GM21786 (cell line): ENCODE measurements at regions not wholly inside any gene's neighbourhood (a gene's known extent, or its start where the extent isn't known, plus 50 kb on each side); places are given as distances from the start of the nearest gene placed in this dataset.

Source experiments
- ATAC-seq: cut with Tn5 transposase; IDR thresholded peaks from one replicate; pipeline ENCODE4 v1.9.1; 2021; ENCODE audit not compliant: unreplicated experiment

DNA sequence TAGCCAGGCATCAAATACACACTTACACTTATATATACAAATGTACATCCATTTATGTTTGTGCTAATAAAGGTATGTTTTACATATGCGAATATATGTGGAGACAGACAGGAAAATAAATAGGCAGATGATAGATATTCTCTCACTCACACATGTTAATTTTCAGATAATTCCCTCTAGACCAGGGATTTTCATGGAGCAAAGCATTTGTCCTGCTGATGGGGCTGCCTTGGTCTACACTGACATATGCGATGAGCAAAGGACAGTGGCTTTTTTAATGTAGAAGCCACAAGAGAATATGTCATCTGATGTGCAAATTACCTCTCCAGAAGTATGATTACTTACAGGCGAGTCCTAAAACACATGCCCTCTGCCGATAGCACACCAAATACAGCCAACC lies 224.5 kb downstream of the VEGFC start:
- ATAC-seq, result no peak

DNA sequence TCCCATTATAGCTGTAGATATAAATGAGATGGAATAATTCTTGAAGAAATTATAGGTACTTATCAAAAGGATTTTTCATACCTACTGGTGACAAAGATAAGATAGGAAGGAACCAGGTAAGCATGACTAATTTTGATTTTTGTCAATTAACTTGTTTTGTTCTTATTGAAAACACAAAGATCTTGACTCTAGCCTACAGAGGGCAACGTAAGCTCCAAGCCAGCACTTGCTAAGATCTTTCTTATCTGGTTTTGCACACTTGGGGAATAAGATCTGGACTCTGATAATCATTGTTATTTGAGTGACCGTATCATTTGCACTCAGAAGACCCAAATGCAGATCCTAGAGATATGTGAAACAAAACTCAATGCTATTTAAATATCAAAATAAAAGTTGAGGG lies 223.4 kb downstream of the VEGFC start:
- ATAC-seq, result no peak

- ATAC-seq, result no peak
These were observed 221.5 kb downstream of the VEGFC start for GRCh38 chr4:176571206-176571605.

DNA sequence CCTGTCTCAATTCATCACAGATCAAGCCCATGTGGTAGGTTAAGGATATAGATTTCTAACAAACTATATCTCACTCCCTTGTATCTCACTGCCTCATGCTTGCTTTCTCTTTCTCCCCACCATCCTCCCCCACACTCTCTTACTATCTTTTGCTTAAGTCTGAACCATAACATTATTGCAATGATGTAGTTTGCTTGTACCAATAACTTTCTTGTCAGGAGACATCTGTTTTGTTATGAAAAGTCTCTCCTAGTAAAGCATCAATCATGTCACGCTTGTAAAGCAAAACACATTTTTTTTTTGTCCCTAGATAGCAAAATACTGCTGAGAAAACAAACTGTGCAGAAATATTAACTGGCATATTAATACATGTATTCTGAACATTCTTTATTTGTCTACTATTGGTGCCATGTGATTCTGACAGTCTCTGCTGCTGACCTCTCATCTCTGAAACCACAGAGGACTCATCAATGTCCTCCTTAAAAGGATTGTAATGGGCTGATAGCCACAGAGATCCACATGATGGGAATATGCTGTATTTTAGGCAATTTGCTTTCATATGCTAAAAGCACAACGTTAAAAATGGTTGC lies 217.5 kb downstream of the VEGFC start:
- no peak for ATAC-seq

DNA sequence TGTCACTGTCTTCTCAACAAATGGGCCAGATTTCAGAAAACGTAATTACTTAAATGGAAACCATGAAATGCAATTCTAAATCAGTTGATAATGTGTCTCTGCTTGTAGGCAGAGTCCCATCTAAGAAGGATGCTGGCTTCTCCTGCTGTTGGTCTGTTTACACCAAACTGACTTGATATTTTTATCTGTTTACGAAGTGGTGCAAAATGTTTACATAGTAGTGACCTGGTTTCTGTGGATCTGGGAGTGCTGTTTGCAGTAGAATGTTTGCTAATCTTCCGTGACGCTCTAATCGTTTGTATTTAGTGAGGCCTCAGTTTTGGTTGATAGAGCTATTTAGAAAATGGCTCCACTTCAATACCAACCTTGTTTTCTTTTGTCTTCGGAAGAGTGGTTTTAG lies 213.5 kb downstream of the VEGFC start:
- no peak for ATAC-seq

- ATAC-seq, result no peak
These were observed 209.4 kb downstream of the VEGFC start for GRCh38 chr4:176583278-176583677.

GRCh38 chr4:176584031-176584606 lies 208.6 kb downstream of the VEGFC start:
- no peak for ATAC-seq

GRCh38 chr4:176587920-176588319 lies 204.8 kb downstream of the VEGFC start:
- no peak for ATAC-seq

GRCh38 chr4:176588436-176588835 lies 204.3 kb downstream of the VEGFC start:
- ATAC-seq, result no peak

GRCh38 chr4:176592976-176593670 lies 199.6 kb downstream of the VEGFC start:
- ATAC-seq, result no peak

DNA sequence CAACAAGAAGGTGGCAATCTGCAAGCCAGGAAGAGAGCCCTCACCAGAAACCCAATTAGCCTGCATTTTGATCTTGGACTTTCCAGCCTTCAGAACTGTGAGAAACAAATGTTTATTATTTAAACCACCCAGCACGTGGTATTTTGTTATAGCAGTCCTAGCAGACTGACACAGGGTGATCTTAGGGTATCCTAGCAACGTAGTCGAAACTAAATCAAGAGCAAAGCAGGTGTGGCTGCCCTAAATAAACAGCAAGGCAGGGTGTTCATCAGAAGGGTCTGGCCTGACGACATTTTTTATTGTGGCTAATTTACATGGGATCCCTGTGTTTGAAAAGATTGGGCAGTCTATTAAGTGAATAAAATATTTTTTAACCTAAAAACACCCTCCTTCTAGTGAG lies 198.8 kb downstream of the VEGFC start:
- ATAC-seq, result no peak

DNA sequence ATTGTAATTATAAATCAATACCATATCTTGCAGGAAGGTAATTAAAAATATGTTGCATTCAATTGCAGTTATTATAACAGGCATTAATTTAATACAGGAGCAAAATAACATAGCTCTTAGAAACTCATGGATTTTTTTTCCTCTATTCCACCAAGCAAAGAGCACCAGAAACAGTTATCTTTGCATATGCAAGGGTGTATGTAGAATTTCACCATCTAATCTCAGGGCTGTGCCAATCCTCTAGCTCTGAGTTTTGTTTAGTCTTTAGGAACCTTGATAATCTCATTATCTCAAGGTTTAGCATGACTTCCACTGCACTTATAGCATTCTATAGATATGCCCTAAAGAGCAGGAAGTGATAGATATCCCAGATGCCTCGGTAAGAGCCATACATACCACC lies 197.5 kb downstream of the VEGFC start:
- ATAC-seq, result no peak

- ATAC-seq, result no peak
These were observed 191.6 kb downstream of the VEGFC start for GRCh38 chr4:176601124-176601523.

DNA sequence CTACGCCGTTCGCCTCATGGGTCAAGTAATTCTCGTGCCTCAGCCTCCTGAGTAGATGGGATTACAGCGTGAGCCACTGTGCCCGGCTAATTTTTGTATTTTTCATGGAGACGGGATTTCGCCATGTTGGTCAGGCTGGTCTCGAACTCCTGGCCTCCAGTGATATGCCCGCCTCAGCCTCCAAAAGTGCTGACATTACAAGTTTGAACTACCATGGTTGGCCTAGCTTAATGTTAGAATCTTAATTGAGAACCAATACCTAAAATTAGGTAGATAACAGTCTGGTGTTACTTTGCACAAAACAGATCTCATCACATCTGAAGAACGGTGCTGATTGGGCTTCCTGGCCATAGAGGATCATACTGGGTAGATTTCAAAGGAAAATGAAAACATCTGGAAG lies 184.9 kb downstream of the VEGFC start:
- ATAC-seq, result no peak

DNA sequence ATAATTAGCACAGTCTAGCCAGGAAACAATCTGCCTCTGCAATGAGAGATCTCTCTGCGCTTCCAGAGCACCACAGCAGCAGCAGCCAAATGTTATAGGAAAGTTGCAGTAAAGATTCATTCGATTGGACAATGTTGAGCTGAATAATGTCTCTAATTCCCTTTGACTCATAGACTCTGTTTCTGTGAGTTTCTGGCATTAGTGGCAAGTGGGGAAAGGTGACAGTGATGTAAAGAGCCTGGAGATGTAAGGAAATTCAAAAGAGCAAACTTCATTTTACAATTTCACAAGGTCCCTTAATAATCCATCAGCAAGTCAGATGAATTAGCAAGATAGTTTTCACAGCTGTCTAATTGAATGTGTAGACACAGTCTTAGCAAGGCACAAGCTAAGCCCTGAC lies 184.4 kb downstream of the VEGFC start:
- ATAC-seq, result no peak

DNA sequence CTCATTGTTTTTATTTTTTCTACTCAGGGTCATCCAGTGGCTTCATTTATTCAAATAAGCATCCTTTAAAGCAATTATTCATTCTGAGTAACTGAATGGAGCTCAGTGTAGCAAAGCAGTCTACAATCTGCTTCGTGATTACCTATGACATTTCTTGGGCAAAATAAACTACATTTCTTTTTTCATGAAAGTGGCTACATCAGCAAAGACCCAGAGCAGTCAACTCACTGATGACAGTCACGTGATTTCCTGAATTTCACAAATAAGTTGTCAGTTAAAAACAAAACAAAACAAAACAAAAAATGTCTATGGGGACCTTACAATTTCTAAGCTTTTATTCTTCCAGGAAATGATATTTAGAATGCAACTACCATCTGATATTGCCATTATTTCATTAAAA lies 182.1 kb downstream of the VEGFC start:
- ATAC-seq, result no peak

DNA sequence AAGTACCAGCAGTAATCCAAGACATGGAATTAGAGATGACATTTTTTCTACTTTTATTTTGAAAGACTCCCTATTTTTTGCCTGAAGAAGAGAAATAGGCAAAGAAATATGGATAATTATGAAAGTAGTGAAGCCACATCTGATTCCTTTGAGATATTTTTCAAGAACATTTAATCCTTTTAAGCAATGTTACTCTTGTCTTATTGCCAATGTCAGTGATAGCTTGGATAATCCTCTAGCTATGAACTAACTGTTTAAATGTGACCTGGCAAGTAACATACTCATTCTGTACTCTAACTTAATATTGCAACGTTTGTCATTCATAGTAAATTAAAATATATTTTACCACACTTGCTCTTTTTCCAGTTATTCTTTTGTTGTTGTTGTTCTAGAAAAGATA lies 181.3 kb downstream of the VEGFC start:
- no peak for ATAC-seq

GRCh38 chr4:176611951-176612350 lies 180.8 kb downstream of the VEGFC start:
- ATAC-seq, result no peak

- ATAC-seq, result no peak
These were observed 177.9 kb downstream of the VEGFC start for GRCh38 chr4:176614793-176615192.

GRCh38 chr4:176616151-176616550 lies 176.6 kb downstream of the VEGFC start:
- ATAC-seq, result no peak

GRCh38 chr4:176618138-176618537 lies 174.6 kb downstream of the VEGFC start:
- ATAC-seq, result no peak

DNA sequence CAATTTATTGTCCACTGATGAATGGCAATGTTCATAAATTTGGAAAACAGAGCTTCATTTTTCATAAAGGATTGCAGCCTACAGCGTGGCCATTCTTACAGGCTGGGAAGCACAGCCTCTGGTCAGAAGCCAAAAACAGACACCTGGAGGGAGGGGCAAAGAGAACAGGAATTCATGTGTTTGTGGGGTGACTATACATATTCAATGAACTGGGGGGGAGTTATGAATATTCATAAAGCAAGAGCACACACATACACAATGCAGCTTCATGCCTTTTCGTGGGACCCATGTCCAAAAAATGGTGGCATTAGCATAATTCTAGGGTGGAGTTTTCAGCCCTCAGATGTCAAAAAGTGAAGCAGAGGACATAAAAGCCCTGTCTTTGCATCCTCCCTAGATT lies 173.3 kb downstream of the VEGFC start:
- ATAC-seq, result no peak
